ENCODE measurements at regions not wholly inside any gene's neighbourhood (a gene's known extent, or its start where the extent isn't known, plus 50 kb on each side); places are given as distances from the start of the nearest gene placed in this dataset.

DNA sequence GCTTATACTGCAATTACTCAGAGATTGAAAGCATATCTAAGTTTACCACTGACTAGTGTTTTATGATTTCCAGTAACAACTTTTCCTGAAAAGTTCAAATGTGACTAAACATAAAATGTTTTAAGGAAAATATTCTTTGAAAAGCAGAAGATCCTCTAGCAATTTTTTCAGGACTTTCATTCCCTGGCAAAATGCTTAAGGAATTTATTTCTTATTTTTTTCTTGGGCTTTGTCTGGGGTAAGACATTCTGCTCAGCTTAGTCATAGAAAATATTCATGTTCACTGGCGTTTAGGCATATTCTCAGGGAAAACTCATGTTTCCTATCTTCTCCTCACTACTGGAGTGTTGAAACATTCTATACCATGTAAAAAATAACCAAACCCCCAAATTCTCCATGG is 235.3 kb upstream of the CEP162 start:
- DNase-seq: no peak
- no peaks in the 10 kb centered on the region for H3K36me3 ChIP-seq
- H3K4me1 ChIP-seq: no peaks in the 10 kb centered on the region
- no peak for TF ChIP-seq POLR2A (IDR thresholded peaks at IDR 0.05)
- TF ChIP-seq, protein P1, sequence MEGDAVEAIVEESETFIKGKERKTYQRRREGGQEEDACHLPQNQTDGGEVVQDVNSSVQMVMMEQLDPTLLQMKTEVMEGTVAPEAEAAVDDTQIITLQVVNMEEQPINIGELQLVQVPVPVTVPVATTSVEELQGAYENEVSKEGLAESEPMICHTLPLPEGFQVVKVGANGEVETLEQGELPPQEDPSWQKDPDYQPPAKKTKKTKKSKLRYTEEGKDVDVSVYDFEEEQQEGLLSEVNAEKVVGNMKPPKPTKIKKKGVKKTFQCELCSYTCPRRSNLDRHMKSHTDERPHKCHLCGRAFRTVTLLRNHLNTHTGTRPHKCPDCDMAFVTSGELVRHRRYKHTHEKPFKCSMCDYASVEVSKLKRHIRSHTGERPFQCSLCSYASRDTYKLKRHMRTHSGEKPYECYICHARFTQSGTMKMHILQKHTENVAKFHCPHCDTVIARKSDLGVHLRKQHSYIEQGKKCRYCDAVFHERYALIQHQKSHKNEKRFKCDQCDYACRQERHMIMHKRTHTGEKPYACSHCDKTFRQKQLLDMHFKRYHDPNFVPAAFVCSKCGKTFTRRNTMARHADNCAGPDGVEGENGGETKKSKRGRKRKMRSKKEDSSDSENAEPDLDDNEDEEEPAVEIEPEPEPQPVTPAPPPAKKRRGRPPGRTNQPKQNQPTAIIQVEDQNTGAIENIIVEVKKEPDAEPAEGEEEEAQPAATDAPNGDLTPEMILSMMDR (IDR thresholded peaks at IDR 0.05): no peak
- H3K4me3 ChIP-seq: no peak overlapping the region
- no peaks in the 10 kb centered on the region for H3K9me3 ChIP-seq
- no peak overlapping the region for H3K27ac ChIP-seq
- no peaks in the 10 kb centered on the region for H3K27me3 ChIP-seq

DNA sequence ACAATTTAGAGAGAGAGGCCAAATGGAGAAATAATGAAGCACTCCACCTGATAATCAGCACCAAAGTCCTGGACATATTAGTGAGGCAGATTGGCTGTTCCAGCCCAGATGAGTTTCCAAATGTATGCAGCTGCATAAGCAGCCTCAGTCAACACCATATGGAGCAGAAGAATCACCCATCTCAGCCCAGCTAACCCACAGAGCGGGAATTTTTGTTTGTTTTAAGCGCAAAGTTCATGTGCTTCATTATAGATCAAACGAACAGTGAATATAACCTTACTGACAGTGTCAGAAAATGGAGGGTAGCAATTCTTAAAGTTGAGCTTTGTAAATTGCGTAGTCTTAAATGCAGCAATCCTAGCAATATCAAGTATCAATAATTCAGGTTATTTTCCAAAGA is 234.0 kb upstream of the CEP162 start:
- H3K4me1 ChIP-seq: no peaks in the 10 kb centered on the region
- H3K27me3 ChIP-seq: no peaks in the 10 kb centered on the region
- TF ChIP-seq, protein P1 (IDR thresholded peaks at IDR 0.05): no peak
- TF ChIP-seq POLR2A (IDR thresholded peaks at IDR 0.05): no peak
- no peak overlapping the region for H3K4me3 ChIP-seq
- no peaks in the 10 kb centered on the region for H3K36me3 ChIP-seq
- DNase-seq: no peak
- H3K9me3 ChIP-seq: no peaks in the 10 kb centered on the region
- no peak overlapping the region for H3K27ac ChIP-seq

DNA sequence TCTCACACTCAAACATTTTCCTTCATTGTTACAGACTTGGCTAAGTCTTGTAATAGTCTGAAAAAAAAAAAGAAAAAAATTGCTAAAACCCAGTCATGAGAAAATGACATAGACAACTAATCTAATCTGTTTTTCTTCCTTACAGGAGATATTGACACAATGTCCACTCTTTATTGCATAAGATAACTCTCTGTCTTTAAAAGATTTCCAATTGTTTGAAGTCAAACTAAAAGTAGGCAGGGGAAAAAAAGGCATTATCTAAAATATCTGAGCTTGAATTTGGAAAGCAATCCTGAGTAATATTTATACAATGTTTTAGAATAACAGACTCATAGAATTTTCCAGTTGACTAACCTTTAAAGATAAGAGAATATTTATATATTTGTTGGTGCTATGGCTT is 233.0 kb upstream of the CEP162 start:
- Histone ChIP-seq H3K27ac (no peak overlapping the region), H3K4me3 (no peak overlapping the region), H3K9me3 (no peaks in the 10 kb centered on the region), H3K4me1 (no peaks in the 10 kb centered on the region), H3K27me3 (no peaks in the 10 kb centered on the region), H3K36me3 (no peaks in the 10 kb centered on the region)
- no peak for DNase-seq
- TF ChIP-seq POLR2A (IDR thresholded peaks at IDR 0.05): no peak
- TF ChIP-seq, protein P1 (IDR thresholded peaks at IDR 0.05): no peak

DNA sequence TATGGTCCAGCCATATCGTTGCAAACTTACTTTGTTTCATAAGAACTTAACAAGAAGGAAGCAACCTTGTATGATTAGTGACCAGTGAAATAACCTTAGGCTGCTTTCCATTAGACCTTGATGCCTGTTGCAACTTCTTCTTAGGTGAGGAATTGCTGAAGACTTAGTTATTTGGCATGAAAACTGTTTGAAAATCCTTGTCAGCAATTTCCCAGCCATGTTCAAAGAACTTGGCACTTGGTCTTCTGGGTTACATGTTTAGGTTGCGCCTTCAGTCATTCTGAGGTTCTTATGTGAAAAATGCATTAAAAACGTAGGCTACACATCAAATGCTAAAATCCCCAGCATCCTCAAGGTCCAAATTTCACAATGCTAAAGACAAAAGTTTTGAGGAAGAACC is 232.0 kb upstream of the CEP162 start:
- no peaks in the 10 kb centered on the region for H3K9me3 ChIP-seq
- no peak overlapping the region for H3K27ac ChIP-seq
- no peaks in the 10 kb centered on the region for H3K36me3 ChIP-seq
- no peaks in the 10 kb centered on the region for H3K27me3 ChIP-seq
- no peak overlapping the region for H3K4me3 ChIP-seq
- no peak for DNase-seq
- TF ChIP-seq POLR2A (IDR thresholded peaks at IDR 0.05): no peak
- TF ChIP-seq, protein P1 (IDR thresholded peaks at IDR 0.05): no peak
- no peaks in the 10 kb centered on the region for H3K4me1 ChIP-seq

DNA sequence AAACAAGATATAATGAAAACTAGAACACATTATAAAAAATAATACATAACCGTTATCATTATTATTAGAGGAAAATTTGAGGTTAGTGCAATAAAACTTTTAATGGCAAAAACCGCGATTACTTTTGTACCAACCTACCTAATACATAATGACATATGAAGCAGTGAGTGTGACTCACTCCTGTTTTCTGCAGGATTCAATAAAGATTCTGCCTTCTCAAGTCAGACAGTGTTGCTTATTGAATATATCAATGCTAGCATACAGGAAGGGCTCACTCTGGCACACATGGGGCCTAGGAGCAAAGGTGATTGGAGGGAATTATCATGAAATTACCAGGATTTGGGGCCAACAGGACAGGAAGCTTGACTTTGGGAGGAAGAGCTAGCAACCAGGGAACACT is 230.8 kb upstream of the CEP162 start:
- Histone ChIP-seq H3K36me3 (no peaks in the 10 kb centered on the region), H3K4me3 (no peak overlapping the region), H3K9me3 (no peaks in the 10 kb centered on the region), H3K4me1 (no peaks in the 10 kb centered on the region), H3K27ac (no peak overlapping the region), H3K27me3 (no peaks in the 10 kb centered on the region)
- TF ChIP-seq, protein P1 (IDR thresholded peaks at IDR 0.05): no peak
- no peak for TF ChIP-seq POLR2A (IDR thresholded peaks at IDR 0.05)
- DNase-seq: no peak

DNA sequence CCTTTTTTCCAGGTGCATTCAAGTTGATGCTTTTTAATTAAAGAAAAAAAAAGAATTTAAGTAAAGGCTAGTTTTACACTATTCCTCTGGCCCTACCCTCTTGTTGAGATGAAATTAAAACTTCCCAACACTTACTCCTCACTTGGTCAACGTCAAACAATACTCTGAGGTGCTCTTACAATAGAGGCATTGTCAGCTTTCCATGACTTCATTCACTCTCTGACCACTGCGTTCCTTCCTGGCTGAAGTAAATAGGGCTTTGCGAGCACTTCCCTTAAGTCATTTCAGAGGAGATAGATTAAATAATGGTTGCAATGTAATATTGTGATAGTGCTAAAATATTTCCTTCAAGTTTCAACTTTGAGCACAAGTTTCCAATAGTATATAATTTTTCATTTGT is 229.8 kb upstream of the CEP162 start:
- H3K27ac ChIP-seq: no peak overlapping the region
- no peak overlapping the region for H3K4me3 ChIP-seq
- H3K27me3 ChIP-seq: no peaks in the 10 kb centered on the region
- TF ChIP-seq, protein P1 (IDR thresholded peaks at IDR 0.05): no peak
- no peak for TF ChIP-seq POLR2A (IDR thresholded peaks at IDR 0.05)
- no peaks in the 10 kb centered on the region for H3K4me1 ChIP-seq
- H3K9me3 ChIP-seq: no peaks in the 10 kb centered on the region
- H3K36me3 ChIP-seq: no peaks in the 10 kb centered on the region
- no peak for DNase-seq
